Astrocyte (in vitro differentiated cells and primary cell): ENCODE measurements at regions not wholly inside any gene's neighbourhood (a gene's known extent, or its start where the extent isn't known, plus 50 kb on each side); places are given as distances from the start of the nearest gene placed in this dataset.

Experiments used
- DNase-seq: peaks from one replicate; pipeline ENCODE4 v3.0.0-alpha.2; 2010; ENCODE audit warnings: low read depth
- FAIRE-seq: peaks from 2 replicates; lab custom pipeline; 2011; peaks lifted over from hg19 to GRCh38; lab: Jason Lieb, UNC
- H2AFZ ChIP-seq: 2 replicates; pipeline ENCODE4 v1.6.0; 2012; ENCODE audit warnings: low read depth, low read length, inconsistent platforms
- H3K27ac ChIP-seq: 2 replicates; pipeline ENCODE4 v1.5.1; 2011; ENCODE audit warnings: low read depth, low read length, inconsistent platforms
- H3K27me3 ChIP-seq: 2 replicates; pipeline ENCODE4 v1.6.0; 2011; ENCODE audit warnings: low read length, inconsistent platforms; ENCODE audit not compliant: insufficient read depth
- H3K36me3 ChIP-seq: 2 replicates; pipeline ENCODE4 v1.5.1; 2011; ENCODE audit warnings: low read length, inconsistent platforms; ENCODE audit not compliant: insufficient read depth
- H3K4me1 ChIP-seq: 2 replicates; pipeline ENCODE4 v1.5.1; 2011; ENCODE audit warnings: low read length, inconsistent platforms; ENCODE audit not compliant: insufficient read depth
- H3K4me2 ChIP-seq: 2 replicates; pipeline ENCODE4 v1.6.0; 2012; ENCODE audit warnings: low read length, inconsistent platforms
- H3K4me3 ChIP-seq: 2 replicates; pipeline ENCODE4 v1.5.1; 2011; ENCODE audit warnings: low read depth, mild to moderate bottlenecking, low read length, inconsistent platforms; ENCODE audit not compliant: insufficient read depth
- H3K79me2 ChIP-seq: 2 replicates; pipeline ENCODE4 v1.6.0; 2012; ENCODE audit warnings: mild to moderate bottlenecking, low read length, inconsistent platforms; ENCODE audit not compliant: insufficient read depth
- H3K9ac ChIP-seq: 2 replicates; pipeline ENCODE4 v1.6.0; 2012; ENCODE audit warnings: mild to moderate bottlenecking, low read length, inconsistent platforms
- H3K9me3 ChIP-seq: 2 replicates; pipeline ENCODE4 v1.5.1; 2012; ENCODE audit warnings: low read depth, mild to moderate bottlenecking, low read length, inconsistent platforms; ENCODE audit not compliant: insufficient read depth
- H4K20me1 ChIP-seq: 2 replicates; pipeline ENCODE4 v1.6.0; 2012; ENCODE audit warnings: low read length, inconsistent platforms; ENCODE audit not compliant: insufficient read depth
- H3K27ac Mint-ChIP-seq: one replicate; pipeline ENCODE4 v1.8.0; 2021; ENCODE audit warnings: mild to moderate bottlenecking, mixed read lengths; ENCODE audit not compliant: unreplicated experiment
- H3K27me3 Mint-ChIP-seq: one replicate; pipeline ENCODE4 v1.8.0; 2021; ENCODE audit warnings: low read depth, mixed read lengths; ENCODE audit not compliant: unreplicated experiment
- H3K36me3 Mint-ChIP-seq: one replicate; pipeline ENCODE4 v1.8.0; 2021; ENCODE audit warnings: low read depth, mixed read lengths; ENCODE audit not compliant: unreplicated experiment
- H3K4me1 Mint-ChIP-seq: one replicate; pipeline ENCODE4 v1.8.0; 2021; ENCODE audit warnings: low read depth, mixed read lengths; ENCODE audit not compliant: unreplicated experiment
- H3K4me3 Mint-ChIP-seq: one replicate; pipeline ENCODE4 v1.8.0; 2021; ENCODE audit warnings: mild to moderate bottlenecking, moderate library complexity, mixed read lengths; ENCODE audit not compliant: unreplicated experiment
- H3K9me3 Mint-ChIP-seq: one replicate; pipeline ENCODE4 v1.8.0; 2021; ENCODE audit warnings: mild to moderate bottlenecking, mixed read lengths; ENCODE audit not compliant: unreplicated experiment
- EZH2 ChIP-seq: IDR thresholded peaks from 2 replicates; pipeline ENCODE4 v1.6.1; 2012; ENCODE audit warnings: mild to moderate bottlenecking, low read length, inconsistent platforms; ENCODE audit not compliant: insufficient read depth
- TF ChIP-seq, protein P1 (sequence below): IDR thresholded peaks from 2 replicates; pipeline ENCODE4 v1.5.1; 2011; ENCODE audit warnings: low read depth, mild to moderate bottlenecking, inconsistent platforms, low read length, moderate library complexity; ENCODE audit not compliant: insufficient read depth

GRCh38 chr15:81073801-81074200 is 60.3 kb upstream of the CFAP161 start:
- FAIRE-seq (no peak), DNase-seq (no peak)
- Mint-ChIP-seq H3K27ac (no peak overlapping the region), H3K4me3 (no peak overlapping the region), H3K9me3 (no peaks in the 10 kb centered on the region), H3K36me3 (no peaks in the 10 kb centered on the region), H3K4me1 (peaks cover 4% of the 10 kb centered on the region), H3K27me3 (no peaks in the 10 kb centered on the region)
- H3K4me1 ChIP-seq: peaks cover 4% of the 10 kb centered on the region
- no peak overlapping the region for H3K9ac ChIP-seq
- H3K36me3 ChIP-seq: no peaks in the 10 kb centered on the region
- no peaks in the 10 kb centered on the region for H4K20me1 ChIP-seq
- H3K79me2 ChIP-seq: no peaks in the 10 kb centered on the region
- H3K4me2 ChIP-seq: no peak overlapping the region
- H3K4me3 ChIP-seq: no peak overlapping the region
- no peaks in the 10 kb centered on the region for H3K9me3 ChIP-seq
- no peak for TF ChIP-seq EZH2
- TF ChIP-seq, protein P1, sequence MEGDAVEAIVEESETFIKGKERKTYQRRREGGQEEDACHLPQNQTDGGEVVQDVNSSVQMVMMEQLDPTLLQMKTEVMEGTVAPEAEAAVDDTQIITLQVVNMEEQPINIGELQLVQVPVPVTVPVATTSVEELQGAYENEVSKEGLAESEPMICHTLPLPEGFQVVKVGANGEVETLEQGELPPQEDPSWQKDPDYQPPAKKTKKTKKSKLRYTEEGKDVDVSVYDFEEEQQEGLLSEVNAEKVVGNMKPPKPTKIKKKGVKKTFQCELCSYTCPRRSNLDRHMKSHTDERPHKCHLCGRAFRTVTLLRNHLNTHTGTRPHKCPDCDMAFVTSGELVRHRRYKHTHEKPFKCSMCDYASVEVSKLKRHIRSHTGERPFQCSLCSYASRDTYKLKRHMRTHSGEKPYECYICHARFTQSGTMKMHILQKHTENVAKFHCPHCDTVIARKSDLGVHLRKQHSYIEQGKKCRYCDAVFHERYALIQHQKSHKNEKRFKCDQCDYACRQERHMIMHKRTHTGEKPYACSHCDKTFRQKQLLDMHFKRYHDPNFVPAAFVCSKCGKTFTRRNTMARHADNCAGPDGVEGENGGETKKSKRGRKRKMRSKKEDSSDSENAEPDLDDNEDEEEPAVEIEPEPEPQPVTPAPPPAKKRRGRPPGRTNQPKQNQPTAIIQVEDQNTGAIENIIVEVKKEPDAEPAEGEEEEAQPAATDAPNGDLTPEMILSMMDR: no peak
- no peak overlapping the region for H2AFZ ChIP-seq
- no peaks in the 10 kb centered on the region for H3K27me3 ChIP-seq
- H3K27ac ChIP-seq: no peak overlapping the region

DNA sequence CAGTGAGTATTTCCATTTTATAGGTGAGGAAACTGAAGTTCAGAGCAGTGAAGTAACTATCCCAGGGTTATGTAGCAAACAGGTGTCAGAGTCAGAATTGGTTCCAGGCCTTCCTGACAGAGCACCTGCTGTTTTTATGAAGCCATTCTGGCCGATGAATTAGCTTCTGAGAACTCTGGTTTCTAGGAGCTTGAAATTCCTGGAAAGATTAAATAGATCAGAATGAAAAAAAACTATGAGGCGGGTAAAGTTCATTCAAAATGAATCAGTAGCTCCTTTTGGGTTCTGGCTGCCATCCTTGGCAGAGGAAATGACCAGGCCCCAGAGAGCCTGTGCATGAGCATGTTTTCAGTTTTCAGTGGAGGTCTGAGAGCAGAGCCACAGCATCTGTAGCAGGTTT is 59.3 kb upstream of the CFAP161 start:
- Histone ChIP-seq H2AFZ (no peak overlapping the region), H3K27ac (no peak overlapping the region), H3K27me3 (no peaks in the 10 kb centered on the region), H3K4me2 (no peak overlapping the region), H3K79me2 (no peaks in the 10 kb centered on the region), H3K9ac (no peak overlapping the region), H3K9me3 (no peaks in the 10 kb centered on the region), H3K36me3 (no peaks in the 10 kb centered on the region), H3K4me1 (peaks cover 4% of the 10 kb centered on the region), H4K20me1 (no peaks in the 10 kb centered on the region), H3K4me3 (no peak overlapping the region)
- H3K27ac Mint-ChIP-seq: no peak overlapping the region
- DNase-seq (no peak), FAIRE-seq (no peak)
- peaks cover 4% of the 10 kb centered on the region for H3K4me1 Mint-ChIP-seq
- TF ChIP-seq, protein P1: no peak
- TF ChIP-seq EZH2: no peak
- no peak overlapping the region for H3K4me3 Mint-ChIP-seq
- H3K9me3 Mint-ChIP-seq: no peaks in the 10 kb centered on the region
- H3K27me3 Mint-ChIP-seq: no peaks in the 10 kb centered on the region
- no peaks in the 10 kb centered on the region for H3K36me3 Mint-ChIP-seq

GRCh38 chr15:81075272-81075671 is 58.8 kb upstream of the CFAP161 start:
- Mint-ChIP-seq H3K9me3 (peaks cover 3% of the 10 kb centered on the region), H3K27ac (no peak overlapping the region), H3K36me3 (no peaks in the 10 kb centered on the region), H3K27me3 (peaks cover 2% of the 10 kb centered on the region), H3K4me3 (no peak overlapping the region), H3K4me1 (peaks cover 4% of the 10 kb centered on the region)
- DNase-seq (no peak), FAIRE-seq (no peak)
- no peak overlapping the region for H3K9ac ChIP-seq
- H3K4me1 ChIP-seq: peaks cover 4% of the 10 kb centered on the region
- H4K20me1 ChIP-seq: no peaks in the 10 kb centered on the region
- no peaks in the 10 kb centered on the region for H3K27me3 ChIP-seq
- no peak for TF ChIP-seq EZH2
- TF ChIP-seq, protein P1: no peak
- H3K36me3 ChIP-seq: no peaks in the 10 kb centered on the region
- no peak overlapping the region for H3K27ac ChIP-seq
- no peaks in the 10 kb centered on the region for H3K79me2 ChIP-seq
- H3K9me3 ChIP-seq: no peaks in the 10 kb centered on the region
- H3K4me2 ChIP-seq: no peak overlapping the region
- H3K4me3 ChIP-seq: no peak overlapping the region
- no peak overlapping the region for H2AFZ ChIP-seq
